ENCODE measurements at regions not wholly inside any gene's neighbourhood (a gene's known extent, or its start where the extent isn't known, plus 50 kb on each side); places are given as distances from the start of the nearest gene placed in this dataset.

GRCh38 chr2:65979446-65979845 is 455.5 kb upstream of the MEIS1 start:
- H3K9me3 ChIP-seq (ENCODE audit: control insufficient read depth, insufficient read depth, low read length), result no peaks in the 10 kb centered on the region
- no peaks in the 10 kb centered on the region for H3K9me1 ChIP-seq (ENCODE audit: insufficient read depth, low read length)
- no peak overlapping the region for H3K9ac ChIP-seq (ENCODE audit: low read depth, low read length)
- in situ Hi-C loops (cut with MboI; ENCODE audit: low sequenced_read_pairs), result no loop called here
- POLR2A ChIA-PET (ENCODE audit: unreplicated experiment), result no interaction called here
- no peak overlapping the region for H3K14ac ChIP-seq (replicated peaks; ENCODE audit: low read depth, low read length)
- H3K56ac ChIP-seq (ENCODE audit: extremely low read depth, insufficient read depth, low read length), result no peak overlapping the region
- H4K91ac ChIP-seq (ENCODE audit: insufficient read depth, low read depth, low read length), result no peak overlapping the region
- no CpG with 5 or more reads among the region's 7 CpGs for WGBS, 2 experiments (ENCODE audit: extremely low coverage in 2 of 2, insufficient read length in 1 of 2)
- no TSS peak for BruUV-seq (replicated peaks)
- no peak for ATAC-seq (ENCODE audit: low read depth)
- CTCF ChIA-PET, result interaction anchor here (0.6 kb wide), 2 partner anchors 21 to 272 kb away, joined by 3 read pairs; no protein-coding TSS in a partner anchor
- H3K4me3 ChIP-seq (ENCODE audit: insufficient read depth, low read depth, low read length), result no peak overlapping the region
- H3K4me2 ChIP-seq (ENCODE audit: low read depth, low read length), result no peak overlapping the region
- H3K23ac ChIP-seq (ENCODE audit: low read depth, low read length), result no peak overlapping the region
- no peak overlapping the region for H4K8ac ChIP-seq (ENCODE audit: low read depth in 2 of 2, low read length in 2 of 2)
- no peak overlapping the region for H4K5ac ChIP-seq (ENCODE audit: low read depth, low read length)
- H3K79me1 ChIP-seq (ENCODE audit: low read depth in 1 of 2, low read length in 2 of 2), result no peaks in the 10 kb centered on the region
- DNase-seq, result no peak
- H2AFZ ChIP-seq (replicated peaks; ENCODE audit: low read length, poor library complexity), result no peak overlapping the region
- no peaks in the 10 kb centered on the region for H3K27me3 ChIP-seq (ENCODE audit: control insufficient read depth, insufficient read depth, low read length)
- no peak overlapping the region for H2BK15ac ChIP-seq (ENCODE audit: low read depth, low read length)
- H2BK20ac ChIP-seq (ENCODE audit: low read depth, low read length), result no peak overlapping the region
- no peak overlapping the region for H2AK5ac ChIP-seq (ENCODE audit: low read depth, low read length)
- H3K4me1 ChIP-seq (ENCODE audit: control insufficient read depth, insufficient read depth, low read length), result no peaks in the 10 kb centered on the region
- no peaks in the 10 kb centered on the region for H4K20me1 ChIP-seq (ENCODE audit: insufficient read depth, low read length)
- H2AK9ac ChIP-seq (replicated peaks; ENCODE audit: low read depth, low read length, poor library complexity), result no peak overlapping the region
- H3K18ac ChIP-seq (ENCODE audit: low read depth, low read length), result no peak overlapping the region
- dilution Hi-C loops (cut with HindIII; ENCODE audit: low sequenced_read_pairs, unreplicated experiment), result no loop called here
- no peak overlapping the region for H3K27ac ChIP-seq (ENCODE audit: insufficient read depth, low read length)
- no peak overlapping the region for H2BK5ac ChIP-seq (ENCODE audit: low read depth, low read length, poor library complexity, severe bottlenecking)
- intact Hi-C loops (cut with micrococcal nuclease), result no loop called here
- TF ChIP-seq RAD21 (IDR thresholded peaks at IDR 0.05; ENCODE audit: low read length) (no peak), POLR2A (IDR thresholded peaks at IDR 0.05; ENCODE audit: low read depth, low read length) (no peak), CHD1 (IDR thresholded peaks at IDR 0.05; ENCODE audit: low read depth, low read length) (no peak), RCOR1 (IDR thresholded peaks at IDR 0.05; ENCODE audit: insufficient replicate concordance, low read length) (no peak), CEBPB (IDR thresholded peaks at IDR 0.05; ENCODE audit: low read depth, low read length) (no peak), FOS (IDR thresholded peaks at IDR 0.05; ENCODE audit: low read depth, low read length) (no peak), MAFK (IDR thresholded peaks at IDR 0.05; ENCODE audit: low read depth, low read length) (no peak), SMC3 (IDR thresholded peaks at IDR 0.05; ENCODE audit: low read depth, low read length) (no peak), MXI1 (IDR thresholded peaks at IDR 0.05; ENCODE audit: borderline replicate concordance, low read depth, low read length) (no peak), RFX5 (IDR thresholded peaks at IDR 0.05; ENCODE audit: low read depth, low read length) (no peak), BHLHE40 (IDR thresholded peaks at IDR 0.05; ENCODE audit: low read depth, low read length) (no peak), NFE2L2 (IDR thresholded peaks at IDR 0.05; ENCODE audit: low read depth, low read length) (no peak), ELK1 (IDR thresholded peaks at IDR 0.05; ENCODE audit: borderline replicate concordance, low read depth, low read length) (no peak), MAZ (IDR thresholded peaks at IDR 0.05; ENCODE audit: borderline replicate concordance, low read depth, low read length) (no peak)
- TF ChIP-seq, protein P1, sequence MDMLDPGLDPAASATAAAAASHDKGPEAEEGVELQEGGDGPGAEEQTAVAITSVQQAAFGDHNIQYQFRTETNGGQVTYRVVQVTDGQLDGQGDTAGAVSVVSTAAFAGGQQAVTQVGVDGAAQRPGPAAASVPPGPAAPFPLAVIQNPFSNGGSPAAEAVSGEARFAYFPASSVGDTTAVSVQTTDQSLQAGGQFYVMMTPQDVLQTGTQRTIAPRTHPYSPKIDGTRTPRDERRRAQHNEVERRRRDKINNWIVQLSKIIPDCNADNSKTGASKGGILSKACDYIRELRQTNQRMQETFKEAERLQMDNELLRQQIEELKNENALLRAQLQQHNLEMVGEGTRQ (IDR thresholded peaks at IDR 0.05; ENCODE audit: low read depth, low read length), result no peak
- TF ChIP-seq, protein P2, sequence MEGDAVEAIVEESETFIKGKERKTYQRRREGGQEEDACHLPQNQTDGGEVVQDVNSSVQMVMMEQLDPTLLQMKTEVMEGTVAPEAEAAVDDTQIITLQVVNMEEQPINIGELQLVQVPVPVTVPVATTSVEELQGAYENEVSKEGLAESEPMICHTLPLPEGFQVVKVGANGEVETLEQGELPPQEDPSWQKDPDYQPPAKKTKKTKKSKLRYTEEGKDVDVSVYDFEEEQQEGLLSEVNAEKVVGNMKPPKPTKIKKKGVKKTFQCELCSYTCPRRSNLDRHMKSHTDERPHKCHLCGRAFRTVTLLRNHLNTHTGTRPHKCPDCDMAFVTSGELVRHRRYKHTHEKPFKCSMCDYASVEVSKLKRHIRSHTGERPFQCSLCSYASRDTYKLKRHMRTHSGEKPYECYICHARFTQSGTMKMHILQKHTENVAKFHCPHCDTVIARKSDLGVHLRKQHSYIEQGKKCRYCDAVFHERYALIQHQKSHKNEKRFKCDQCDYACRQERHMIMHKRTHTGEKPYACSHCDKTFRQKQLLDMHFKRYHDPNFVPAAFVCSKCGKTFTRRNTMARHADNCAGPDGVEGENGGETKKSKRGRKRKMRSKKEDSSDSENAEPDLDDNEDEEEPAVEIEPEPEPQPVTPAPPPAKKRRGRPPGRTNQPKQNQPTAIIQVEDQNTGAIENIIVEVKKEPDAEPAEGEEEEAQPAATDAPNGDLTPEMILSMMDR (conservative IDR thresholded peaks at IDR 0.05; ENCODE audit: low read depth, low read length), result no peak
- no peaks in the 10 kb centered on the region for H3K36me3 ChIP-seq (ENCODE audit: control insufficient read depth, insufficient read depth, low read length)
- no peak overlapping the region for H2BK120ac ChIP-seq (ENCODE audit: low read depth, low read length)
- no peak overlapping the region for H3K4ac ChIP-seq (ENCODE audit: low read depth, low read length)

All from IMR-90 (cell line).